CD14-positive monocyte (primary cell): ENCODE measurements at regions not wholly inside any gene's neighbourhood (a gene's known extent, or its start where the extent isn't known, plus 50 kb on each side); places are given as distances from the start of the nearest gene placed in this dataset.

Experiments used
- DNase-seq, 3 donors: peaks; one replicate each; pipeline ENCODE4 v3.0.0-alpha.2; 2011 to 2022
- H2AFZ ChIP-seq: 2 replicates; pipeline ENCODE4 v1.6.0; 2012; ENCODE audit warnings: mild to moderate bottlenecking, low read depth, low read length, inconsistent platforms; ENCODE audit not compliant: insufficient read depth, poor library complexity, severe bottlenecking
- H3K27ac ChIP-seq, 2 donors: 1 replicate in 1 of 2; 2 replicates in 1 of 2; pipeline ENCODE4 v1.5.1; 2012 to 2013; ENCODE audit warnings: low read length in 2 of 2, control low read depth in 1 of 2, inconsistent platforms in 1 of 2, low read depth in 1 of 2, mild to moderate bottlenecking in 1 of 2
- H3K27me3 ChIP-seq, 2 donors: one replicate each; pipeline versions ENCODE4 v1.6.0 to v1.6.1; 2011 to 2013; ENCODE audit warnings: low read length in 2 of 2; ENCODE audit not compliant: control insufficient read depth in 2 of 2, insufficient read depth in 2 of 2
- H3K36me3 ChIP-seq, 2 donors: replicated peaks in 1 of 2; 1 replicate in 1 of 2; 2 replicates in 1 of 2; pipeline versions ENCODE4 v1.5.1 to v1.6.1; 2012 to 2013; ENCODE audit warnings: low read length in 2 of 2, control low read depth in 1 of 2, inconsistent platforms in 1 of 2, mild to moderate bottlenecking in 1 of 2; ENCODE audit not compliant: insufficient read depth in 2 of 2, control insufficient read depth in 1 of 2
- H3K4me1 ChIP-seq, 2 donors: 1 replicate in 1 of 2; 2 replicates in 1 of 2; pipeline versions ENCODE4 v1.5.1 to v1.6.1; 2012 to 2013; ENCODE audit warnings: low read length in 2 of 2, control low read depth in 1 of 2, inconsistent platforms in 1 of 2, mild to moderate bottlenecking in 1 of 2, moderate library complexity in 1 of 2; ENCODE audit not compliant: insufficient read depth in 2 of 2, control insufficient read depth in 1 of 2
- H3K4me2 ChIP-seq: replicated peaks from 2 replicates; pipeline ENCODE3; 2012; ENCODE audit warnings: low read length, moderate library complexity, mild to moderate bottlenecking; ENCODE audit not compliant: poor library complexity, severe bottlenecking; ENCODE audit errors: extremely low read depth
- H3K4me3 ChIP-seq, 3 experiments: fragments of 200-600 bp in 1 of 3; sonication (generic) in 1 of 3; replicated peaks in 1 of 3; 1 replicate in 2 of 3; 2 replicates in 1 of 3; pipeline ENCODE4 v1.5.1; 2011 to 2013; ENCODE audit warnings: low read length in 3 of 3, mild to moderate bottlenecking in 3 of 3, control low read depth in 2 of 3, low read depth in 2 of 3, inconsistent platforms in 1 of 3, moderate library complexity in 1 of 3
- H3K79me2 ChIP-seq: 2 replicates; pipeline ENCODE4 v1.6.0; 2012; ENCODE audit warnings: mild to moderate bottlenecking, control low read depth, inconsistent platforms, low read length, moderate library complexity; ENCODE audit not compliant: insufficient read depth
- H3K9ac ChIP-seq: 2 replicates; pipeline ENCODE4 v1.6.0; 2017; ENCODE audit warnings: low read length, mild to moderate bottlenecking; ENCODE audit not compliant: insufficient read depth, poor library complexity, severe bottlenecking
- H3K9me3 ChIP-seq, 2 donors: replicated peaks in 1 of 2; 1 replicate in 1 of 2; 2 replicates in 1 of 2; pipeline versions ENCODE4 v1.5.1 to v1.6.1; 2012 to 2013; ENCODE audit warnings: low read length in 2 of 2, control low read depth in 1 of 2; ENCODE audit not compliant: control insufficient read depth in 1 of 2, insufficient read depth in 1 of 2
- H4K20me1 ChIP-seq: 2 replicates; pipeline ENCODE4 v1.6.0; 2012; ENCODE audit warnings: mild to moderate bottlenecking, low read length, control low read depth, moderate library complexity; ENCODE audit not compliant: insufficient read depth
- H3K27ac Mint-ChIP-seq, 7 donors: one replicate each; pipeline ENCODE4 v1.8.0; 2020; ENCODE audit warnings: mild to moderate bottlenecking in 7 of 7, mixed read lengths in 7 of 7, moderate library complexity in 6 of 7, inconsistent platforms in 2 of 7
- H3K27me3 Mint-ChIP-seq, 3 donors: one replicate each; pipeline ENCODE4 v1.8.0; 2021 to 2022; ENCODE audit warnings: low read depth in 3 of 3, mild to moderate bottlenecking in 3 of 3, mixed read lengths in 3 of 3, moderate library complexity in 3 of 3, inconsistent platforms in 1 of 3
- H3K36me3 Mint-ChIP-seq, 2 donors: one replicate each; pipeline ENCODE4 v1.8.0; 2020; ENCODE audit warnings: mixed read lengths in 2 of 2, inconsistent platforms in 1 of 2, mild to moderate bottlenecking in 1 of 2
- H3K4me1 Mint-ChIP-seq: one replicate; pipeline ENCODE4 v1.8.0; 2020; ENCODE audit warnings: mild to moderate bottlenecking, mixed read lengths
- H3K4me3 Mint-ChIP-seq, 2 donors: one replicate each; pipeline ENCODE4 v1.8.0; 2020; ENCODE audit warnings: mild to moderate bottlenecking in 2 of 2, mixed read lengths in 2 of 2, moderate library complexity in 1 of 2
- H3K9me3 Mint-ChIP-seq, 7 donors: one replicate each; pipeline ENCODE4 v1.8.0; 2020 to 2022; ENCODE audit warnings: mixed read lengths in 7 of 7, mild to moderate bottlenecking in 6 of 7, moderate library complexity in 6 of 7, inconsistent platforms in 2 of 7
- CTCF ChIP-seq: fragments of 200-600 bp; IDR thresholded peaks from one replicate; pipeline ENCODE4 v1.8.0; 2022; ENCODE audit warnings: antibody characterized with exemption, mild to moderate bottlenecking
- WGBS: methylation state at CpG from one replicate; pipeline ENCODE4 v1.1.5; 2013; ENCODE audit warnings: missing lambda C conversion rate; ENCODE audit not compliant: insufficient coverage; 5-methylcytosine and 5-hydroxymethylcytosine counted together
- intact Hi-C, 2 donors: fragments of 100-400 bp; cut with micrococcal nuclease; formaldehyde crosslinking; loops; one replicate each; pipeline versions ENCODE4 v1.15.0 to v1.15.1; 2023

GRCh38 chr1:227403535-227403934, 85.2 kb upstream of the CDC42BPA start:
- Mint-ChIP-seq H3K36me3 (no peaks in the 10 kb centered on the region), H3K9me3 (peaks cover 4 to 16% (median 7%) of the 10 kb centered on the region in 7 donors), H3K27me3 (peaks cover 1 to 5% (median 5%) of the 10 kb centered on the region in 3 donors), H3K4me1 (no peaks in the 10 kb centered on the region), H3K4me3 (no peak overlapping the region), H3K27ac (no peak overlapping the region)
- intact Hi-C loops: no loop called here
- no peak for TF ChIP-seq CTCF
- no peak for DNase-seq
- Histone ChIP-seq H3K27me3 (no peaks in the 10 kb centered on the region), H3K4me1 (no peaks in the 10 kb centered on the region), H3K9me3 (peaks cover 0 to 14% of the 10 kb centered on the region in 2 donors), H3K27ac (no peak overlapping the region), H3K79me2 (no peaks in the 10 kb centered on the region), H3K9ac (no peak overlapping the region), H4K20me1 (no peaks in the 10 kb centered on the region), H3K4me3 (no peak overlapping the region), H2AFZ (no peak overlapping the region), H3K36me3 (no peaks in the 10 kb centered on the region), H3K4me2 (no peak overlapping the region)
- WGBS: 65% methylated on average over 4 of the region's 5 CpGs

GRCh38 chr1:227401562-227402342, 83.5 kb upstream of the CDC42BPA start:
- Mint-ChIP-seq H3K27ac (no peak overlapping the region), H3K36me3 (no peaks in the 10 kb centered on the region), H3K4me1 (no peaks in the 10 kb centered on the region), H3K27me3 (peaks cover 1 to 5% (median 3%) of the 10 kb centered on the region in 3 donors), H3K9me3 (peaks cover 4 to 16% (median 7%) of the 10 kb centered on the region in 7 donors), H3K4me3 (no peak overlapping the region)
- Histone ChIP-seq H4K20me1 (no peaks in the 10 kb centered on the region), H3K4me1 (no peaks in the 10 kb centered on the region), H3K9me3 (peaks cover 0 to 14% of the 10 kb centered on the region in 2 donors), H2AFZ (no peak overlapping the region), H3K4me2 (no peak overlapping the region), H3K79me2 (no peaks in the 10 kb centered on the region), H3K4me3 (no peak overlapping the region), H3K27ac (no peak overlapping the region), H3K36me3 (no peaks in the 10 kb centered on the region), H3K27me3 (no peaks in the 10 kb centered on the region), H3K9ac (no peak overlapping the region)
- no peak for TF ChIP-seq CTCF
- no peak for DNase-seq
- intact Hi-C loops: no loop called here
- WGBS: 94% methylated on average over 6 of the region's 10 CpGs
